ENCODE measurements at regions not wholly inside any gene's neighbourhood (a gene's known extent, or its start where the extent isn't known, plus 50 kb on each side); places are given as distances from the start of the nearest gene placed in this dataset.

DNA sequence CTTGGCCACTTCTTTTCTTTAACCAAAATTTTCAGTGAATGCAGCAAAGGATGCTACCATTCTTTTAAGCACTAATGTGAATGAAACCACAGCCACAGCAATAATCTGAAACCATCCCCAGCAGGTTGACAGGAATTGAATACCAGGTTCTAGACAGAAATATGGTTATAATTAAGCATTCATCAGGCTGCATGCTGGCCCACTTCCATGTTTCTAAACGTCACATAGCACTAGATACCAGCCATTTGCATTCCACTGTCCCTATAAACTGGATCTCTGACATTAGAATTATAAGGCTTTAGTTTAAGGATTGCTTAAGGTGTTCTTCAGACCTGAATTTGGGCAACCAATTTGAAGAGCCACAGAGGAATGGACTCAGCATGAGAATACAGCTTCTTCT, 340.8 kb upstream of the KLF6 start:
- no peak for DNase-seq

DNA sequence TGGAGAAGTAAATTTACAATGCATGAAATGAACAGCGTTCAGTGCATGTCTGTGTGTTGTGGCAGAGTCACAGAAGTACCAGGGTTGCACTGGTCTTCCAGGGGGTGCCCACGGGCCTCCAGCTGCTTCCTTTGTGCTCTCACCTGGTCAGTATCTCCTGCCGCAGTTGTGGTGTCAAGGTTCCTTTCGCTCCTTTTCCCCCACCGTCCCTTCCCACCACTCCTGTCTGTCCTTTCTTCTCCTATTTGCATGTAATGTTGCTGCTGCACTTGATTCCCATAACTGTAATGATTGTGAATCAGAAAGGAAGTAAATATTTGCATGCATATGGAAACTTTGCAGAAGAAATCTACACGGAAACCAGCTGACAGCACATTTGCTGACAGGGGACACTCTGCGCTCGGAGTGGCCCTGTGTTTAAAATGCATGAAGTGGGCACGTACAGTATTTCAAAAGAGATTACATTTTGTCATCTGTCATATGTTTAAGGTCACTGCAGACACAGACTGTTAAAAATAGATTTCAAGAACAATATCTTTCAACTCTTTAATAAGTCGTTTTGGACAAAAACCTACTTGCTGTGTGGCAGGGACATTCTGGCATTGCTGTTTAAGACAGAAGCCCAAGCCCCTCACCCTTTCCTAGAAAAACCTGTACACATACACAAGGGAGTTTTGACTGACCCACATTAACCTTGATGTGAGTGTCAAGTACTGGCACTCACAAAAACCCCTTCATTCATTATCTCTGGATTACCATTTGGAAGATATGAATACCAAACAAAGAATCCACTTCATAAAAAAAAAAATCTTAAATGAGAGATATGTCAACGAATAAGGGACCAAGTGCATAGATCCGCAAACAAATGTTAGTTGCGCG, 336.7 kb upstream of the KLF6 start:
- peak in 1 of 3 donors; percentile 45 for DNase-seq

DNA sequence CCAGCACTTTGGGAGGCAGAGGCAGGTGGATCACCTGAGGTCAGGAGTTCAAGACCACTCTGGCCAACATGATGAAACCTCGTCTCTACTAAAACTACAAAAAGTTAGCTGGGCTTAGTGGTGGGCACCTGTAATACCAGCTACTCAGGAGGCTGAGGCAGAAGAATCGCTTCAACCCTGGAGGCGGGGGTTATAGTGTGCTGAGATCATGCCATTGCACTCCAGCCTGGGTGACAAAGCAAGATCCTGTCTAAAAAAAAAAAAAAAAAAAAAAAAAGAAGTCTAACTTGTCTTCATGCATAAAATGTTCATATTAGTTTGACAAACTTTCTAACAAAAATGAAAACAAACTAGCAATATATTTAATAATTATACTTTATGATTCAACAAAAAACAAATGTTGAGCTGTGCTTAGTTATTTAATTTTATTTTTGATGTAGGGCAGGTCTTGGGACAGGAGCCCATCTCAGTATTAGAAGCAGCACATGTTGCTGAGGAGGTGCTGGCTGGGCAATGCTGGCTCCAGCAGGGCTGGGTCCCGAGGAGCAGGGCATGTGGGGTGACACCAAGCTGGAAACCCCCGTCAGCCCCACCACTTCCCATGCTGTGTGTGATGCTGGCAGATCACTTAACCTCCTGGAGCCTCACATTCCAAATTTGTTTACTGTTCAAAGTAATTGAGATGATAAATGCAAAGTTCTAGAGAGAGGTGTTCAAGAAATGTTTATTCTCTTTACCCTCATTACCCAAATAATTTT, 335.3 kb upstream of the KLF6 start:
- no peak for DNase-seq

DNA sequence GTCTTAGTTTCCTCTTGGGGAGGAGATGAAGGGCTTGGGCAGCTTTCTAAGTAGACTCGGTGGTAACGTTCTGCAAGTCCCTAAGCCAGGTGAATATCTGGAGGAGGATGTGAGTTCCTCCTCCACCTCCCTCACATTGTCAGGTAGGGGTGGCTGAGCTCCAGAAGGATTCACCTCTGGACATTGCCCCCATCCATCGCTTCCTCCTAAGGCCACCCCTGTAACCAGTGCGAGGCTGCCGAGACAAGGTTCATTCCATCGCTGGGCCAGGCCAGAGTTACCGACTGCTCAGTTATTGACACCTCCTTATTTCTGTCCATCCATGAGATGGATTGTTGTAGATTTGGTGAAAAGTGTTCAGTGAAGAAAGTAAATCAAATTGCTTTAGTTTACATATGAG, 334.1 kb upstream of the KLF6 start:
- no peak for DNase-seq

DNA sequence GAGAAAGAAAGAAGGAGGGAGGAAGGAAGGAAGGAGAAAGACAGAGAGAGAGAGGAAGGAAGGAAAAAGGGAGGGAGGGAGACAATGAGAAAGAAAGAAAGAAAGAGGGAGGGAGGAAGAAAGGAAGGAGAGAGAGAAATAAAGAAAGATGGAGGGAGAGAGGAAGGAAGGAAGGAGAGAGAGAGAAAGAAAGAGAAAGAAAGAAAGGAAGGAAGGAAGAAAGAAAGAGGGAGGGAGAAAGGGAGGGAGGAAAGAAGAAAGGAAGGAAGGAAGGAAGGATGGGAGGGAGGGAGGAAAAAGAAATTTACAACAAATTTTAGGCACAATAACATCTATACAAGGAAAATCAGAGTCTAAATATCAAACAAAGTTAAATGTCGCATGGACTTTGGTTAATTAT, 332.6 kb upstream of the KLF6 start:
- no peak for DNase-seq

DNA sequence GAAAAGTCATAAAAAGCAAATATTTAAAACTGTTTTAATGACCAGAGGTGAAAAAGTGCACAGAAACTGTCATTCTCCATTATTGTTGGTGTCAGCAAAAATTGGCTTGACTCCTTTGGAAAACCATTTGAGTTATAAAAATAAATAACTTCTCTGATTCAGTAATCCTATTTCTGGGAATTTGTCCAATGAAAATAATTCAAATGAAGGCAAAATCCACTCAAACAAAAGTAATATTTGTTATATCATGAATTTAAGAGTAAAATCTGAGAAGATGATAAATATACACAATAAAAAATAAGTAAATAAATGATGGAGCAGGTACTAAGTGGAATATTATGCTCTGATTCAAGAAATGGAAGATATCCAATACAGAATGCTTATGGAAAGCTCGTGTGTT, 326.6 kb upstream of the KLF6 start:
- peak in 2 of 3 donors; percentile 25 to 53 for DNase-seq

DNA sequence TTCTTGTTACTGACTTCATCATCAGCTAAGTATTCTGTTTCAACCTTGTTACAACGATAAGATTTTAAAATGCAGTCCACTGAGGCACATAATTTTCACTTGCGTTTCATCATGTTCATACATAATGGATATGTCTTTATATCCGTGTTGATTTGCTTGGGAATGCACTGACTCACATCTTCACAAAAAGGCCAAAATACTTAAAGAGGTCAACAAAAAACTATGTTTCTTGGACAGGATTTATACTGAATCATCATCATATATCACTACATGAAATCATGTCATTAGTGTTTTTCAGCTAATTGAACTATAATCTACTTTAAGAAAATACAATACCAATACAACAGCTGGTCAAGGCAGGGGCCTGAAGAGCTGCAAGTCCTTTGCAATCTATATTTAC, 324.5 kb upstream of the KLF6 start:
- peak in 2 of 3 donors; percentile 46 to 50 for DNase-seq

DNA sequence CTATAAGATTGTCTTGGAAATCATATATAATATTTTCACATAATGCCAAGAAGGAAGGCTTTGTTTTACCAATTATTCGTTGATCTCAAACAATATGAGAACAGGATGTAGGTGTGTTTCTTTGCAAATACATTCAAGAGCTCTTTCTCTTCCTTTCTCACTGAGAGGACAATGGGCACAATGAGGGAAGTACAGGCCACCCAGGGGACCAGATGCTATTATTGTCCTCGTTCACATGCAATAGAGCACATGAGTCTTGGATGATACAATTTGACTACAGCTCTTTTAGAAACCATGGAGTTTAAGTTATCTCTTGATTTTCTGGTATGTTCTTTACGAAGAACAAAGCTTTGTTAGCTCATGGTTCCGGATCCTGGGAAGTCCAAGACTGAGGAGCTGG, 323.7 kb upstream of the KLF6 start:
- DNase-seq = no peak

DNA sequence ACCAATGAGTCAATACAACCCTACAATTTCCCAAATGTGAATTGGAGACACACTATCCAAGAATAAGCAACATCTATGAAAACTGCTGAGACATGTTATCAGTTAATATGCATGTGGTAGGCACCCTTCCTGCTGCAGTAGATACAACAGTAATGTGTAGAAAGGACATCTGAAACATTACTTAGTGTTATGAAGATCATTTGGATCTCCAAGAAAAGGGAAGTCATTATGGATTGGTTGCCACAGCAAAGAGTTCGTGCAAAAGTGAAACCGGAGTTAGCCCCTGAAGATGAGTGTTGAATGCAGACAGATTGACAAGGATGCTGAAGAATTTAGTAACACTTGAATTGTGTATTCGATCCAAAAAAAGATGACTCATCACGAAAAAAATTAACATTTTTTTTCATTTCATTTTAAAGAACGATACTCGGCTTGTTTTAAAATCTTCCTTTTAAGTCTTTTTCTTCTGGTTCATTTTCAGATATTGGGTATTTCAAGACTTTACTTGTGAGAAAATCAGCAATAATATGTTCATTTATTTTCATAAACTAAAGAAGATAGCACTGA, 322.4 kb upstream of the KLF6 start:
- no peak for DNase-seq

DNA sequence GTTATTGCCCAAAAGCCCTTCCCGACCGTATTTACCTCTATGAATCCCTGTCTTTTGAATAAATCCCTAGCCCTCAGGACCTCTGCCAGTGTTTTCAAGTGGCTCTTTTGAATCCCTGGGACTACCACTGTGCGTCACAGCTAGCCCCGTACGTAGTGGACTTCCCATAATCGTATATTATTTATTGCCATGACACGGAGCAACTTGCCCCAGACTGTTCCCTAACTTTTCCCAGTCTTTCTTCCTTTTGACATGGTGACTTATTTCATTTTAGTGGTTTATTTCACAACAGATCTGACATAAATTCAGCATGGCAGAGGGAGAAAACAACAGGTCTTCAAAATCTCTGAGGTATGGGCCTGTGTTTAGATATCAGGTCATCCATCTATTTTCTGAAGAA, 318.6 kb upstream of the KLF6 start:
- DNase-seq = no peak

DNA sequence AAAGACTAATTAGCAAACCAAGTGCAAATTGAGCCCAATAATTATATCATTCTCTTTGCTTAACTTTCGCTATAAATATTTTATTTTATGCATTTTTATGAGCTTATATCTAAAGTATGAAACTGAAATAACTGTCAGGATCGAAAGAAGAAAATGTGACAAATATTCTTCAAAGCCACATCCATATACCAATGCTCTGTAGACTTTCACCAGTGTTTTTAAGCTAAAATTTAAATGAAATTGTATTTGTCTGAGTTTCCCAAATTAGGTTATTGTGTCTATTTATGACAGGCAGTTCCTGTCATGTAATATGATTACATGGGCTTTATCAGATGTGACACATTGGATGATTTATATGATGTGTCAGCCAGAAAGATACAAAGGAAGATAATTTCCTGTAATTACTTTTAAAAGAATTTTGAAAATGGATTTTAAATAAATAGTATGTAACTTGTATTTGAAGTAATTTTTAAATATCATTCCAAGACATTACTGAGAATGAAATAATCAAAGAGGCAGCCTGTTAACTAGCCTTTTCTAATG, 317.9 kb upstream of the KLF6 start:
- no peak for DNase-seq

DNA sequence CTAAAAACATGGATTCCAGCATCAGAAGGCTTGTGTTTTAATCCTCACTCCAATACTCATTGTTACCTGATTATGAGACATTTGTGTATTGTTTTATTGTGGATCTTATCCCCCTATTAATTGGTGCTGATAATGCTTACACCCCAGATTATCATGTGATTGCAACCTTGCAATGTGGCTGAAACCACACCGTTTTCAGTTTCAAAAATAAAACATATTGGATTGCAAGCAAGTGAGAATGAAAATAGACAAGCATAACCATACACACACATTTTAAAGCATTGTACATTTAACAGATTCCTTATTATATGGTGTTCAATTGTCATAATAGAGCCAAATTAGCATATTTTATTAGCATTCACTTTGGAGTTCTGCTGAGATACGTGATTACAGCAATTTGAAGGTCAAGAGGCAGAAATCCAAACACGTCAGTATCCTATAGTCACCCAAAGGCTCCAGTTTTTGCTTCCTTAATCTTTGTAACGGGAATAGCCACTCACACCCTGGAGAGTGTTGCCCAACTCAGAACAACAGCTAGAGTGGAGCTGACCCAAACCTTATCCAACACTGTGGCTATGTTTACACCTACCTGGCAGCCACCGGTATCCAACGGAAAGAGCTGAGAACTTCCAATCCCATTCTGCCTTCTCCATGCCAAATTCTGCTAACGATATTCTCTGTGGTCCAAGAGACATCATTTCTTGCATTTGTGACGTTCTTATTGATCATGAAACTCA, 317.1 kb upstream of the KLF6 start:
- no peak for DNase-seq

DNA sequence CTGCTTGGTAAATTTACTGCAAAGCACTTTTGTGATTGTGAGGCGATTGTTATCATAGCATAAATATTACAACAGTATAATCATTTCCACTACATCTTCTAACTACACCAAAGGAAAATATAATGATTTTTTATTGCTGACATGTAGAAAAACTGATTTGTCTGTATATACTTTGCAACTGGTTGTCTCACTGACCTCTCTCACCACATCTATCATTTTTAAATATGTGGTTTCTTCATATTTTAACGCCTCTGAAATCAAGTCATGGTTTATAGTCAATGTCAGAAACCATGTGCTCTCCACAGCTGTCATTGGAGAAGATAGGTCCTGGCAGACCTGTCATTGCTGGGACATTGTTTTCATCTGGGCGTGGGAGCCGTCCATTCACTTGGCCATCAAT, 315.4 kb upstream of the KLF6 start:
- no peak for DNase-seq

DNA sequence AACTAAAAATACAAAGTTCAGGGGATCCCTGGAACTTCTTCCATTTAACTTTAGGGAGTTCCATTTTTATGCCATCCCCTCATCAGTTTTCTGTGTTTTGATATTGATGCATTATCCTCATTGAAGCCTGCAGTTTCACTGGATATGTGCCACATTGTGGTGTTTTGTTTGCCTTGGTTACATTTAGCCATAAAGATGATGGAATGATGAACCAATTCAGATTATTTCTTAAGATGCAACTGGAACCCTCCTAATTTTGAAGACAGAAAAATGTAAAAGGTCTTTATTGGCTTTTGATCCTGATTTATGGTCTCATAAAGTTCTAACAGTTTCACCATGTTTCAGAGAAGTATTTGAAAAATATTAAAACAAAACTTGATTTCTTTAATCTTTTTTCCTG, 314.2 kb upstream of the KLF6 start:
- DNase-seq = no peak

DNA sequence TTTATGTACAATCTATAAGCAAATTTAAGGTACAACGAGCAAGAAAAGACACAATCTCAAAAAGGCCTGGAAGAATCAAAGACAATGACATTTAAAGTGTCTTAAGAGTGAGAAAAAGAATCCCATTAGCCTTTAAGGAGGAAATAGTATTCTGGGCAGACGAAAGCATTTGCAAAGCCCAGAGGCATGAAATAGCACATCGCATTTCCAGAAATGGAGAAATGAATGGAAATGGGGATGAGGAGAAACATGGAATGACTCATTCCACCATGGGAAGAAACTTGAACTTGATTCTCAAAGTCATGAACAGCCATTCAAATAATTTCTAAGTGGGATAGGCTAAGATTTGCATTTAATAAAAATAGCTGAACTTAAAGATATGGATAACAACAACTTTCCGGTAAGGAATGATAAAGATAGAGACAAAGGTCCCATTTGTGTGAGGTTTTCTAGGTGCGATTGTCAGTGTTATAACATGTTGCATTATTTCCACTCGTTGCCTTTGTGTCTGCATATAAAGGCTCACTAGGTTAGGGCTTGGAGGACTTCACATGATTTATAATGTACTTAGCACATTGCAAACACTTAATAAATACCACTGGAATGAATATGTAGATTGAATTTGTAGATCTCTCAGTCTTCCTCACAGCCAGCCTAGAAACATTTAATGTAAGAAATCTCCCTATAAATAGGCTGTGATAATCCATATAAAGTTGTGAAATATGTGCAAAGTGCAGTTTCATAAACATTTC, 310.3 kb upstream of the KLF6 start:
- no peak for DNase-seq

DNA sequence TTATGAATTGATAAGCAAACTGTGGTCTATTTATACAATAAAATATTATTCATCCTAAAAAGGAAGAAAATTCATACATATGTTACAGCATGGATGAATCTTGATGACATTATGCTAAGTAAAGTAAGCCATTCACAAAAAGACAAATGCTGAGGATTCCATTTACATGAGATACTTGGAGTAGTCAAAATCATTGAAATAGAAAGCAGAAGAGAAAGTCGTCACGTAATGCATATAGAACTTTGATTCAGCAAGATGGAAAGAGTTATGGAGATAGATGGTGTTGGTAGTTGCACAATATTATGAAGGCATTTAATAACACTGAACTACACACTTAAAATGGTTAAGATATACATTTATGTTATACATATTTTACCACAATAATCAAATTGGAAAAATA, 309.7 kb upstream of the KLF6 start:
- DNase-seq = no peak

DNA sequence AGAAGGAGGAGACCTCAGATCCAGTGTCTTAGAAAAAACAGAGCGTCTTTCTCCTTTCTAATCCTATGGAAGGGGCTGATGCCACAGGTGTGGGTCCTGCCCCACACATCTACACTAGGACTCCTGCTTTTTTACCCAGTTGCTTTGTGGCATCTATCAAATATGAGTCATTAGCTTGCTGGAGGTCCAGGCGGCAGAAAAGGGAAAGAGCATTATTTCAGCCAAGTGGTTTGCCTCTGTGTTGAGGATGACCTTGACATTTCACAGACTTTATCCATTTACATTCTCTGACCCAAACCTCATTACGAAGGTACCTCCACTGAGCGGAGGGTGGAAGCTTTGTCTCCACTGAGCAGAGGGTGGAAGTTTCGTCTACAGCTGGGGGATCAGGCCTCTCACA, 308.4 kb upstream of the KLF6 start:
- no peak for DNase-seq

DNA sequence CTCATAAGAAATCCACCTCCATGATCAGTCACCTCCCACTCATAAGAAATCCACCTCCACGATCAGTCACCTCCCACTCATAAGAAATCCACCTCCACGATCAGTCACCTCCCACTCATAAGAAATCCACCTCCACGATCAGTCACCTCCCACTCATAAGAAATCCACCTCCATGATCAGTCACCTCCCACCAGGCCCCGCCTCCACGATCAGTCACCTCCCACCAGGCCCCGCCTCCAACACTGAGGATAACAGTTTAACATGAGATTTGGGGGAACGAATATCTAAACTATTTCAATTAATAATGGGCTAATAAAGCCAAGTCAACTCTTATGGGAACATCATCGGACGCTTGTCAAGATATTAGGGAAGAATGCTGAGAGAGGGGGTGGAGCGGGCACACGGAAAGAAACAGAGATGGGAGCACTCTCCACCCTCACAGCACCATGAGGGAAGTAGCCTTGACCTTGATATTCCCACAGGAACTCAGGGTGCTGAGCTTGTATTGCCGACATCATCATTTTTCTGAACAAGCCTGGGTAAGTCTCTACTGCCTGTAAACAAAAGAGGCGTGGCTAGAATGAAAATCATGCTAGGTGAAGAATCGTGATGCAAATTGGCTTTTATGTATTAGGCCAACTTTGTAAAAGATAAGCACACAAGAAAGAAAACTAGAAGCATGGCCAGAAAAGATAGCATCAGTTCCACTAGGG, 303.5 kb upstream of the KLF6 start:
- DNase-seq = no peak

DNA sequence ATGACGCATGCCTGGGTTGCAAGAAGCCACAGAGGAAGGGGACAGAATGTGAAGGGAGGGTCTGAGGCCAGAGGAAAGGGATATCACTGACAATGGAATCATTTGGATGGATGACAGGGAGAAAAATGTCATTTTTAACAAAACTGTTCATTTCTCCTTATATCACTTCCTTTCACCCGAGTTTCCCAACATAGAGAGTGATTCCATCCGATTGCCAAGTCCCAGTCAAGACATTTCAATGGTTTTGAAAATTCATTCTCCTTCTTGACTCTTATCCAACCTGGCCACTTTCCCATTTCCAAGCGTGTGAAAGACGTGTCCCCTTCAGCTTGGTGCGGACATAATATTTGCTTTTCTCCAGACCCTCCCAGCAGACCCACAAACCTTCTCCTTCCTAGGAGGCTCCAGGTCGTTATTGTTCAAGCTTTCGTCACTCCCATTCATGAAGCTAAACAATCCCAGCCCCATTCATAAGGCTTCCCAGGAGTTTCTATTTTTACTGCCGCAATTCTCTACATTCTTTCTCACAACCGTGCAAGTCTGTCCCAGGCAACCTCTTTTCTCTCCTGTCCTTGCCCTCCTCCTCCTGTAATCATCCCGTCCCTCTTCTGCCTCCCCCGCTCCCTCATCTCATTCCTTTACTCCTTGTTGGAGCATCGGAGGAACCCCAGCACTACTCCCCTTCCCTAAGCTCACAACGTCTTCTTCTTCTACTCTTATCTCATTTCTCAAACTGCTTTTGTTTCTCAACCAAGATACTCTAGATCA, 301.3 kb upstream of the KLF6 start:
- peak in 2 of 3 donors; percentile 39 to 71 for DNase-seq

All from muscle of back (tissue), 3 donors.